GM21619 (cell line): ENCODE measurements at regions not wholly inside any gene's neighbourhood (a gene's known extent, or its start where the extent isn't known, plus 50 kb on each side); places are given as distances from the start of the nearest gene placed in this dataset.

Source experiments
- ATAC-seq: cut with Tn5 transposase; IDR thresholded peaks from one replicate; pipeline ENCODE4 v1.9.1; 2021; ENCODE audit not compliant: unreplicated experiment

DNA sequence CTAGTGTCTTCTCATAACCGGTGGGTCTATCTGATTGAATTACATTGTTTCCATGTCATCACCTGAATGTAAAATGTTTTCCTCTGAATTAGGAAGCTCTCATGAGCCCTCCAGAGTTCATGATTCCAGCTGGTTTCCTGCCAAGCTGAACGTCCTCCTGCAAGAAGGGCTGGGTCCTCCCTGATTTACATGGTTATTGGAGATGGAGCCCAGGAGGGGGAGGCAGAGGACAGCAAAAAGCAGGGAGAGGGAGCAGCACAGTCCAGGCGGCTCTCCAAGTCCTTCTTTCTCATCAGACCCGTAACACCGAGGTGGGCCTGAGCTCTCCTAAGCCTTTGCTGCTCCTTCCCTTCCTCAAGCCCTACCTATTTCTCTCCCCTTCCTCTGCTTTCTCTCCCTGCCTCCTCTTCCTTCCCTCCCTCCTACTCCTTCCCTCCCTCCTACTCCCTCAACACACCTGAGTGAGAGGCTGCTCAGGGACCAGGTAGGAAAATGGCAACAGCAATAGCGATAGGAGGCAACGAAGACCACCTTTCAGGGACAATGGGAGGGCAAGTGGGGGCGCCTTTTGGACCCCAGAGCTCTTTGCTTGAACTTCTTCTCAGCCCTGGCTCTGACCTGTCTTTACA is 265.9 kb downstream of the PRDM2 start:
- no peak for ATAC-seq

DNA sequence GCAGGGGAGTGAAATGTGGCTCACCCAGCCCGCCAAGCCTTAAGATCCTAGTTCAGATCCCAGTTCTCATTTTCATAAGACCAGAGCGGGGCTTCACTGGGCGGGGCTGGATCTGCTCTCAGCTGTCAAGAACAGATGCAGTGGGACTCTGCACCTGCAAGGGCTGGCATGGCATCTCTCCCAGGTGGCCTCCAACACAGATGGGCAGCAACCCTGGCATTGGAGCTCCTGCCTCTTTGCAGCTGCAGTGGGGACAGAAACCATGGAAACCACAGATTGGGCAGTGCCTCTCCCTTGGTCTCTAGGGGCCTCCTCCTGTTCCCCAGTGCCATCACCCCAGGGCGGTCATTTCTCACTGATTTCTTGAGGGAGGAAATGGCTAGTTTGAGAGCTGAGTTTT is 267.7 kb downstream of the PRDM2 start:
- no peak for ATAC-seq

DNA sequence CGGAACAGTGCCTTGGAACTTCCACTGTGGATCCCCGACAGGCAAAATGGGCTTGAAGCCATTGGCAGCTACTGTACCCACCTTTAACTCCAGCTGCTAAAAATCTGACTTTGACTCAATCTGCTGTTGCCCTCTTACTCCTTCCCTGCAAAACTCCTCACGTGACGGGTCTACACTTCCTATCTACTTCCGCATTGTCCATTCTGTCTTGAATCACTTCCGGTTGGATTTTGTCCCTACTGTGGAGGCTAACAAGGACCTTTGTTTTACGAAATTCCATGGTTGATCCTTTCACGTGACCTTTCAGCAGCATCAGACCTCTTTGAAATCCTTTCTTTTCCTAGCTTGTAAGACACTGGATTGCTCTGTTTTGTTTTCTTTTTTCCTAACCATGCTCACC is 268.4 kb downstream of the PRDM2 start:
- ATAC-seq, result no peak

DNA sequence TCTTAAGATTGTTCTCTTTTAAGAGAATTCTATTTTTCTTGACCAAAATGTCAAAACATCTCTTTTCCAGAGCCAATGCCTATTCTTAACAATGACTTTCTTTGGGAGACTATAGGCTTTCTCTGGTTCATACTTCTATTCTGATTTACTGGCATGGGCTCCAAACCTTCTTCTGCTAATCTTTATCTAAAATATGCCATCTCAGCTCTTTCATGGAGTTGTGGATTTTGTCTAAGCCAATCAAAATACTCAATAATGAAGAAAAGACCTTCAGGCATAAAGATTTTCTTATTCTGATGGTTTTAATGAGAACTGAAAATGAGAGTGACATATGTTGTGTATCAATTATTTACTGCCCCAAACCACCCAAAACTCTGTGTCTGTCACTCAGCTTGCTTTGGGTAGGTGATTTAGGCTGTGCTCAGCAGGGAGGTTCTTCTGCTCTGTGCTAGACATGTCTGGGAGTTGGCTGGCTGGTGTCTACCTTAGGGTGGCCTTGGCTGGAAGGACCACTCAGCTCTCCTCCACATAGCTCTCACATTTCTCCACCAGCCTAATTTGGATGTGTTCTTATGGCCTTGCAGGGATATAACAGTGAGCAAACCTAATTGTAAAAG is 270.8 kb downstream of the PRDM2 start:
- ATAC-seq, result no peak

DNA sequence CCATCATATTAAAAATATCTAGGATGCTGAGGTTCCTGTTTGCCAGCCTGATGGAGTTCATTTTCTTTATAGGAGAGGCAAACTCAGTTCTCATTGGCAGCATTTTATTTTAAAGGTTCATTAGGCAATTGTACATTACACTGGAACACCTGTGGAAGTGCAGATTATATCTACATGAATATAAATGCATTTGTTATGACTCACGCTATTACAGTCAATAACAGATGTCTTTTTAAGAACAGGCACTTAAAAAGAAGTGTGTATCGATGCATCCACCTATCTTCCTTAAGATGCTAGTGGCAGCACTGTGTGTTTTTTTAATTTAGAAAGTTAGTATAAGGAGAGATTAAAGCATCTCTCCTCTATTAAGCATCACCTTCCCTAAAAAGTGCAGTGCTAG is 276.5 kb downstream of the PRDM2 start:
- no peak for ATAC-seq

DNA sequence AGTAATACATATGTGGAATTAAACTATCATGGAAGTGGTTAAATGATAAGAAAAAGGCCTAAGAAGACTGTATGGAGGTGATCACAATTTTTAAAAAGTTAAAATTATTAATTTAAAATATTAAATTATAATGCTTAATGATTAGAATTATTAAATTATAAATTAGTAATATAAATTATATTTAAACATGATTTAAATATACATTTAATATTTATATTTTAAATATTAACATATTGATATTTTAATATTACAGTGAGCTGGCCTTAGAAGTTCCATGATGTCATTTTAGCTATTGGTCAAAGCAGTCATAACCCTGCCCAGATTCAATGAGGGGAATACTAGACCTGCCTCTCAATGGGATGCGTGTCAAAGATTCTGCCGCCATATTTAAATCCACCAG is 281.2 kb downstream of the PRDM2 start:
- ATAC-seq, result no peak

DNA sequence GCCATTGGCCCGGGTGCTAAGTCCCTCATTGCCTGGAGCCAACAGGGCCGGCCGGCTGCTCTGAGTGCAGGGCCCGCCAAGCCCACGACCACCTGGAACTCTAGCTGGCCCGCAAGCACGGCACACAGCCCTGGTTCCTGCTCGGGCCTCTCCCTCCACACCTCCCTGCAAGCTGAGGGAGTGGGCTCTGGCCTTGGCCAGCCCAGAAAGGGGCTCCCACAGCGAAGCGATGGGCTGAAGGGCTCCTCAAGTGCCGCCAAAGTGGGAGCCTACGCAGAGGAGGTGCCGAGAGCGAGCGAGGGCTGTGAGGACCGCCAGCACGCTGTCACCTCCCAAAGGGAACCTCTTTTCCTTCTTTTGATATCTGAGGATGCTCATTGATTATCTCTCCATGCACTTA is 283.4 kb downstream of the PRDM2 start:
- no peak for ATAC-seq

DNA sequence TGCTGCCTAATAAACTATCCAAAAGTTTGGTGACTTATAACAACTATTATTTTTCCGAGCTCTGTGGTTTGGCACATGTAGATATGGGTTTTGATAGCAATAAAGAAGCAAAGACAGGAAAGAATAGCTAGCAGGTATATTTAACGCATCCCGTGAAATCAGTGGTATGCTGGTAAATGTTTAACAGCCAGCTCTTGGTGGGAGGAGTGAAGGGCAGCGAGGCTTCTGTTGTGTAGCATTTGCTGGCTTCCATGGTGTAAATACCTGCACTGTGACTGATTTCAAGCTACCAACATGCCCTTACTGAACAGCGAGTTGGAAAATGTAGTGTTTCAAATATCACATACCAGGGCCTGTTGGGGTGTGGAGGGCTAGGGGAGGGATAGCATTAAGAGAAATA is 291.0 kb downstream of the PRDM2 start:
- no peak for ATAC-seq

DNA sequence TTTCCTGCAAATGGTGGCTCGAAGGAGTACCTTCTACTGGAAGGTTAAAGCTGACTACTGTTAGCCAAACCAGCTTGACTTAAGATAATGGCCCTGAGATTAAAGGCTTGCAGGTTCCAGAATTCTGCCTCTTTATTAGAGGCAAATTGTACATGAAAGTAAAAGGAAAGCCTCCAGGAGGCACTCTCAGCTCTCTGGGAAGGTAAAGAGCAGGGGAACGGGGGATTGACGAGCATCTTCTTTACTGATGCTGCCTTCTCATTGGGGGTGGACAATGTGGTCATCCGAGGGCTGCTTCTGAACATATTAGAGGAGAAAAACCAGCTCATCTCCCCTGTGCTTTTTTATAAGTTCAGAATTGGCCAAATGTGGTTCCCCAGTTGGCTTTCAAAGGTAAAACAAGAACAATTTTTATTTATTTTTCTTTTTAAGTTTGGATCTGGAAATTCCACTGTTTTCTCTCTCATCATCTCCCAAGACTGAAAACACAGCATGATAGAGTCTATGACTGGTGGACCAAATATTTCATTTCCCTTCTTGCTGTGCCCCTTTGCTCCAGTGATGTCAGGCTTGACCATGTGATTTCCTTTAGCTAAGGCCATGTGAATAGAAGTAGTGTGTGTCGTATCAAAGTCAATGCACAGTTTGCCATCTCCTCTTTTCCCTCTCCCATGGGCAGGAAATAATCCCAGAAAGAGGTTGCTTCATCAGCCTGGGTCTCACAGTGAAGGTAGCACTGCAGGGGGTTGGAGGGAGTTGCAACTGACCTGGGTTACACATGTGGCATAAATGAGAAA is 292.7 kb downstream of the PRDM2 start:
- ATAC-seq, result no peak

DNA sequence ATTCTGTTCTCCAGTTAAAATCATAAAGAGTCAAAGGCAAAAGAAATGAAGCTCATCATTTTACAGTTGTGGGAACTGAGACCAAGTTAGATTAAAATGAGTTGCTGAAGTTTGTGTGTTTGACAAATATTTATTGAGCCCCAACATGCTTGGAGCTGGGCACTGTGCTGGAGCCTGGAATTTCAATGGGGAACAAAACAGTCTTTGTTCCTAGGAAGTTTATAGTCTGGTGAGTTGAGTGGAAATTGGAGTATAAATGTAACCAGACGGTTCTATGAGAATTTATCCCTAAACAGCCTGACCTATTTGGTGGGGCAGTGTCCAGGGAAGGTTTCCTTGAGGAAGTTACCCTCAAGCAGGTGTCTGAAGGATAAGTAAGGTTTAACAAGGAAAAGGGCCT is 294.4 kb downstream of the PRDM2 start:
- ATAC-seq, result no peak

DNA sequence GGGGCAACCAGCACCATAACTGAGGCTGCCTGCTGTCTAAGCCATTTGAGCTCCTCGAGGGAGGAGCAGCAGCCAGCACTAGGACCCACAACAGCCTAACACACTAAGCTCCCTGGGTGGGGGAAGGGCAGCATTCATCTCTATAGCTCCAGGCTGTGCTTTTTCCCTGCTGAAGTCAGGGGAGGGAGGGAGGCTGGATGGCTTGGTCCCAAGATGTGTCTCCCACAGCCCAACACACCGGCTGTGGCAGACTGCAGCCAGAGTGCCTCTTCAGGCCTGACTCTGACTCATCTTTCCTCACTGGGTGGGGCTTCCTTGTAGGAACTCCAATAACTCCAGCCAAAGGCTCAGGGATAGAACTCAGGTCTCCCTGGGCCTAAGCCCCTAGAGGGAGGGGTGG is 296.3 kb downstream of the PRDM2 start:
- no peak for ATAC-seq

DNA sequence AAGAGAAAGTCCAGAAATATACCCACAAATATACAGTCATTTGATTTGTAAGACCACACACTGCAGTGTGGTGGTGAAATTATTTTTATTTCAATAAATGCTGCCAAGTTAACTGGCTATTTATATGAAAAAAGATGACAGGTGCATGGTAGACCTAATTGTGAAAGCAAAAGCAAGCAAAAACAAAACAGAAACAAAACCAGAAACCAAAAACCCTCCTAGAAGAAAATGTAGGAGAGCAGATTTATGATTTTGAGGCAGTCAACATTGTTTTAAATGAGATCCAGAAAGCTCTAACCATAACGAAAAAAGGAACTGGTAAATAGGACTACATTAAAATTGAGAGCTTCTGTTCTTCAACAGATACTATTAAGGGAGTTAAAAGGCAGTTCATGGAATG is 303.6 kb downstream of the PRDM2 start:
- peak; percentile 57 for ATAC-seq

DNA sequence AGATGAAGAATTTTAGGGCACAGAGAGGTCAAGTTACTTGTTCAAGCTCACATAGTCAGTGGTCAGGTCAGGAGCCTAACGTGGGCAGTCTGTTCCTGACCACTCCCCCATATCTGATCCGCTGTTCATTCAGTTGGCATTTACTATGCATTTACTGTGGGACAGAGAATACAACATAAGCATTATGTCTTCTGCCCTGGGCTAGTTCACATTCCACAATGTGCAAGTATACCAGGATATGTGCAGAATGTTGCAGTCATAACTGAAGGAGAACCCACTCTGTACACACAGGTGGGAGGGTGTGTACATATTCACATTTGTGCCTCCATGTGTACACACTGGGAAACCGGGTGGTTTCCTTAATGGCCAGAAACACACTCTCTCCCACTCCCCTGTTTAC is 309.6 kb downstream of the PRDM2 start:
- no peak for ATAC-seq

DNA sequence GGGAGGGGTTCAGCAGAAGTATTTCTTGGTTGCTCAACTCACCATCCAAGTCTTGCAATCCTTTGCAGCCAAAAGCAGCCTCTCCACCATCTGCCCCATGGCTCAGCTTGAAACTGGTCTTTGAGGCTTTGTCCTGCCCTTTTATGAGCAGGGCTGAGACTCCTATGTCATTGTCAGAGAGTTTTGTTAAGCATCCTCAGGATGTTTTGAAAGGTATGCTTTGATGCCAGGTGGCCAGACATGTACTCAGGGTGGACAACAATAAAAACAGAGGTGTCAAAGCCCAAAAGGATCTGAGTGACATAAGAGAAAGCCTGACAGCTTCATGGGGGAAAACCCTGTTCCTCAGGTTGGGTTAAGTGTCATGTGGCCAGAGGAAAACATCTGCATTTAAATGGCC is 310.5 kb downstream of the PRDM2 start:
- no peak for ATAC-seq

DNA sequence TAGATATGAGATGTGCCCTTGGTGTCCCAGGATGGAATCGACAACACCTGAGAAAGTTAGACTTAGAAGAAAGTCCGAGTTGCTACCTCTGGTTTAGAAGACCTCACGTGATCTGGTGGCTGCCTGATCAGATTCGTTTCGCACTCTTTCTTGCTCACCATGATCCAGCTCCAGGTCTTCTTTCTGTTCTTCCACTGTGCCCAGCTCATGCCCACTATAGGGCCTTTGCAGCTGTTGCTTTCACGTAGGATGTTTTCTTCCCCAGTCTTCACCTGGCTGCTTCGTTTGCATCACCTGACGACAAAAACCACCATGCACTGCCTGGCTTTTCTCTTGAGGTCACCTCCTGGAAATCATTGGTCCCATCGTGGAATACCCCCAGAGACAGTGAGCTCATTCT is 311.1 kb downstream of the PRDM2 start:
- no peak for ATAC-seq

DNA sequence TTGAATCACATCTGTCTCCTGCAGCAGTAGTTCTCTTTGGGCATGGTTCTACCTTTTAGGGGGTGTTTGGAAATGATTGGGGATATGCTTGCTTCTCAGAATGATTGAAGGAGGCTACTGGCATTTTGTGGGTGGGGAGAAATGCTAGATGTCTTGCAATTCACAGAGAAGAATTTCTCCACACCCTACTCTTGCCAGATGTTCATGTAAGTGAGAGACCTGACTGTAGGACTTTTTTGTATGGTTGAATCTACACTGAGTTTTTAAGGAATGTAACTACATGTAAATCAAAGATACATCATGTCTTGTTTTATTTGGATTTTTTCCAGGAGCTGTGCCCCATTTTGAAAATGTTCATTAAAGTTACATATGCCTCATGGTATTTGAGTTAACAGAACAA is 311.9 kb downstream of the PRDM2 start:
- ATAC-seq, result no peak

DNA sequence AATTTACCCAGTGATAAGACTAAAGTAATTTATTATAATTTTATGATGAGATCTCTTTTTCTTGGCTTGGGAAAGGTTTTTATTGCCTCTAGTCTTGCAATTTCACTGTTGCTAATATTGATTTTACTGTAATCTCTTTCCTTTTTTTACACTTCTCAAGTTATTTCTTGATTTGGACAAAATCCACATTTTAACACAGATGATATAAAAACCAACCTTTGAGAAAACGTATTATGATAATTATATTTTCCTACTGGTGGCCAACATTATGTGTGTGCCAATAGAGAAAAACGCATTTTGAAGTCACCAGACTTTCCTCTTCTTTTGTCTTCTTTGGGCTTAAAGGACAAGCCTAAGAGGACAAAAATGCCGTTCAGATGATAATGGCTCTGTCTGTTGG is 314.9 kb downstream of the PRDM2 start:
- no peak for ATAC-seq

DNA sequence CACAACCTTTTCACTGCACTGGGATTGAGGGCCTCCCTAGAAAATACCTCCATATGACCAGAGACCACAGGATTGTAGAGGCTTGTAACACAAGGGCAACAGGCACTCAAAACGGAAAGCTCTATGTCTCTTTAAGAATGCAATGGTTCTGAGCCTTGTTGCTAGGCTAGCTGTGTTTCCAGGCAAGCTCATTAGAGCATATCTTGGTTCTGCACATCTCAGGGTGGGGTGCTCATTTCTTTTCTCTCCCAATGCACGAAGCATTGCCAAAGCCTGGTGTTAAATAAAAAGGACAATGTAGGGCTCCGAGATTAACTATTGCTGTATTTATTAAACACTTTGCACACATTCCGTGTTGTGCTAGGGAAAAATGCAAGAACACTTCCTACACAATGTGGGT is 315.9 kb downstream of the PRDM2 start:
- ATAC-seq, result no peak

DNA sequence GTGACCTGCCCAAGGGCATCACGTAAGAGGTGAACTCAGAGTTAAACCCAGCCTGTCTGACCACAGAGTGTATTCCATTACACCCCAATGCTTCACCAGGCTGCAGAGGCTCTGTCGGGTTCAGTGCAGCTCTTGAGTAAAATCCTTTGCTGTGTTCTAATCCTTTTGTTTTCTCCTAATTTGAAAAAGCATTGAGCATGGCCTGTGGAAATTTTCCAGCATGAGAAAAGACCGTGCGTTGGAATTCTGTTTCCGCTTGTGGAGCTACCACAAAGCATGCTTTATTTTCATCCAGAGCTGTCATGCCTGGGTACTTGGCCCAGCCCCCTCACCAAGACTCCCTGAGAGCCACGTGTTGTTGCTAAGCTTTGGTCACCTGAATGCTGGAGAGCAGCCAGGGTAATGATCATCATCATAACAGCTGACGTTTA is 317.6 kb downstream of the PRDM2 start:
- no peak for ATAC-seq

DNA sequence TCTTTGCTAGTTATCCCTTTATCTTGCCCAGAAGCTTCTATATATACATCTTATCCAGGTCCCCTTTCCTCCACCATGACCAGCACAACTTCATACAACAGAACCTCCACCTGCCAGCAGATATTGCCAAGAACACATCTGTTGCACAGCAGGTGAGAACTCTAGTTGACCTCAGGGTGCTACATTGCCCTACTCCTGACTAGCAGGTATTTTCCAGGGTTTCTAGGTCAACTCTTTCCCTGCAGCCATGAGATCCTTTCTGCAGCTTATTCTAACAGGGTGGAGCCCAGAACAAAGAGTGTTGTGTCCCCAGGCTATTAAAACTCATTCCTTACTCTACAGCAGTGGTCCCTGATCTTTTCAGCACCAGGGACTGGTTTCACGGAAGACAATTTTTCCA is 319.5 kb downstream of the PRDM2 start:
- ATAC-seq, result no peak

DNA sequence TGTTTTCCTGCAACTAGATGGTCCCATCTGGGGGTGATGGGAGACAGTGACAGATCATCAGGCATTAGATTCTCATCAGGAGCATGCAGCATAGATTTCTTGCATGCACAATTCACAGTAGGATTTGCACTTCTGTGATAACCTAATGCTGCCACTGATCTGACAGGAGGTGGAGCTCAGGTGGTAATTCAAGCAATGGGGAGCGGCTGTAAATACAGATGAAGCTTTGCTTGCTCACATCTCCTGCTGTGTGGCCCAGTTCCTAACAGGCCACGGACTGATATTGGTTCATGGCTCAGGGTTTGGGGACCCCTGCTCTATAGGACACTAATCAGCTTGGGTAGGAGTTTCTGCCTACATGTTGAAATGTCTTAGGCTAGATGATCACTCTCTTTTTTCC is 320.0 kb downstream of the PRDM2 start:
- ATAC-seq, result no peak

DNA sequence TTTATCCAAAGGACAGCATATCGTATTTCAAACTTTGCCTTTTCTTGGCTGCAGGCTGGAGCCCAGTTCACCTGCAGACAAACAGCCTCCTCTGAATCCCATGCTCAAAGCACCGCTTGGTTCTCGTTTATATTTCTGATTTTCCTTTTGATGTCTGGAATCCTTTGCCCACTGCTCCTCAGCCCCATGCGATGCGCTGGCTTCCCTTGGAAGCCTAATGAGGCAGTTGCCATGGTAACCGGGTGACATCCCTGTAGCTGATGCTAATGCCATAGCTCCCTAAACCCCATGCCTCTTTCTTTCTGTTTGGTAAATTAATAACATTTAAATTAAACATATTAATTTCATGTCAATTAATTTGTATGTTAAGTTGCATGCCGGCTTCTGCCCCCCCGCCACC is 327.1 kb downstream of the PRDM2 start:
- no peak for ATAC-seq
